ENCODE measurements at regions not wholly inside any gene's neighbourhood (a gene's known extent, or its start where the extent isn't known, plus 50 kb on each side); places are given as distances from the start of the nearest gene placed in this dataset.

- TF ChIP-seq CTCF (IDR thresholded peaks at IDR 0.05; ENCODE audit: extremely low read depth, insufficient read depth, missing control alignments): no peak
- in situ Hi-C loops (cut with MboI; ENCODE audit: low pct_unique_long_range_greater_than_20kb, low sequenced_read_pairs, unreplicated experiment): no loop called here
- no peak for DNase-seq (ENCODE audit: low spot score)
Observed at GRCh38 chrX:10842646-10843045, 222.3 kb upstream of the MID1 start.

GRCh38 chrX:10847333-10847732, 226.9 kb upstream of the MID1 start:
- TF ChIP-seq CTCF (IDR thresholded peaks at IDR 0.05; ENCODE audit: extremely low read depth, insufficient read depth, missing control alignments): no peak
- in situ Hi-C loops (cut with MboI; ENCODE audit: low pct_unique_long_range_greater_than_20kb, low sequenced_read_pairs, unreplicated experiment): no loop called here
- DNase-seq (ENCODE audit: low spot score): no peak

- no peak for DNase-seq (ENCODE audit: low spot score)
- TF ChIP-seq CTCF (IDR thresholded peaks at IDR 0.05; ENCODE audit: extremely low read depth, insufficient read depth, missing control alignments): no peak
- in situ Hi-C loops (cut with MboI; ENCODE audit: low pct_unique_long_range_greater_than_20kb, low sequenced_read_pairs, unreplicated experiment): no loop called here
Observed at GRCh38 chrX:10851809-10852208, 231.4 kb upstream of the MID1 start.

GRCh38 chrX:10854594-10854993, 234.2 kb upstream of the MID1 start:
- TF ChIP-seq CTCF (IDR thresholded peaks at IDR 0.05; ENCODE audit: extremely low read depth, insufficient read depth, missing control alignments): no peak
- in situ Hi-C loops (cut with MboI; ENCODE audit: low pct_unique_long_range_greater_than_20kb, low sequenced_read_pairs, unreplicated experiment): no loop called here
- DNase-seq (ENCODE audit: low spot score): no peak

GRCh38 chrX:10855845-10856244, 235.5 kb upstream of the MID1 start:
- DNase-seq (ENCODE audit: low spot score): no peak
- no peak for TF ChIP-seq CTCF (IDR thresholded peaks at IDR 0.05; ENCODE audit: extremely low read depth, insufficient read depth, missing control alignments)
- in situ Hi-C loops (cut with MboI; ENCODE audit: low pct_unique_long_range_greater_than_20kb, low sequenced_read_pairs, unreplicated experiment): no loop called here

GRCh38 chrX:10856797-10857196, 236.4 kb upstream of the MID1 start:
- DNase-seq (ENCODE audit: low spot score): no peak
- in situ Hi-C loops (cut with MboI; ENCODE audit: low pct_unique_long_range_greater_than_20kb, low sequenced_read_pairs, unreplicated experiment): no loop called here
- no peak for TF ChIP-seq CTCF (IDR thresholded peaks at IDR 0.05; ENCODE audit: extremely low read depth, insufficient read depth, missing control alignments)

- DNase-seq (ENCODE audit: low spot score): no peak
- in situ Hi-C loops (cut with MboI; ENCODE audit: low pct_unique_long_range_greater_than_20kb, low sequenced_read_pairs, unreplicated experiment): no loop called here
- TF ChIP-seq CTCF (IDR thresholded peaks at IDR 0.05; ENCODE audit: extremely low read depth, insufficient read depth, missing control alignments): no peak
Observed at GRCh38 chrX:10859353-10859752, 239.0 kb upstream of the MID1 start.

Measured in GM13977 (cell line).